Lower lobe of right lung (tissue), 2 donors: ENCODE measurements at regions not wholly inside any gene's neighbourhood (a gene's known extent, or its start where the extent isn't known, plus 50 kb on each side); places are given as distances from the start of the nearest gene placed in this dataset.

Experiments
- ATAC-seq, 2 donors: fragments of 200-7000 bp; cut with Tn5 transposase; one replicate each; pipeline ENCODE4 v1.9.1; 2020 to 2022; ENCODE audit warnings: mild to moderate bottlenecking in 2 of 2, moderate library complexity in 2 of 2
- DNase-seq: peaks from one replicate; pipeline ENCODE4 v3.0.0-alpha.2; 2020
- H3K27ac ChIP-seq: fragments of 200-600 bp; one replicate; pipeline ENCODE4 v1.8.0; 2022
- H3K27me3 ChIP-seq: fragments of 200-600 bp; one replicate; pipeline ENCODE4 v1.8.0; 2022; ENCODE audit warnings: low read depth
- H3K36me3 ChIP-seq: fragments of 200-600 bp; one replicate; pipeline ENCODE4 v1.8.0; 2022; ENCODE audit warnings: mild to moderate bottlenecking
- H3K4me1 ChIP-seq: fragments of 200-600 bp; one replicate; pipeline ENCODE4 v1.8.0; 2022
- H3K4me3 ChIP-seq: fragments of 200-600 bp; one replicate; pipeline ENCODE4 v1.8.0; 2022; ENCODE audit warnings: mild to moderate bottlenecking
- H3K9me3 ChIP-seq: fragments of 200-600 bp; one replicate; pipeline ENCODE4 v1.8.0; 2022
- CTCF ChIP-seq: fragments of 200-600 bp; IDR thresholded peaks from one replicate; pipeline ENCODE4 v1.8.0; 2022; ENCODE audit warnings: antibody characterized with exemption, mild to moderate bottlenecking
- intact Hi-C: fragments of 100-400 bp; cut with DNase I; formaldehyde crosslinking; loops from one replicate; pipeline ENCODE4 v1.11.0; 2022
- donor health status: DM: no; HTN: yes; CAD: no; lungs with severe emphysema.

GRCh38 chr9:115525111-115526058, 407.4 kb upstream of the TNC start:
- H3K4me3 ChIP-seq = no peak overlapping the region
- no peaks in the 10 kb centered on the region for H3K9me3 ChIP-seq
- intact Hi-C loops = loop anchor here (10.0 kb wide), 1 partner anchor 511 kb away; no protein-coding TSS in a partner anchor
- no peaks in the 10 kb centered on the region for H3K4me1 ChIP-seq
- no peaks in the 10 kb centered on the region for H3K27me3 ChIP-seq
- no peak for TF ChIP-seq CTCF
- H3K36me3 ChIP-seq = no peaks in the 10 kb centered on the region
- no peak for DNase-seq
- no peak overlapping the region for H3K27ac ChIP-seq
- no peak for ATAC-seq

GRCh38 chr9:115531410-115532125, 413.6 kb upstream of the TNC start:
- ATAC-seq = no peak
- no peaks in the 10 kb centered on the region for H3K9me3 ChIP-seq
- H3K36me3 ChIP-seq = no peaks in the 10 kb centered on the region
- H3K27me3 ChIP-seq = no peaks in the 10 kb centered on the region
- DNase-seq = no peak
- H3K27ac ChIP-seq = no peak overlapping the region
- no peak for TF ChIP-seq CTCF
- intact Hi-C loops = no loop called here
- H3K4me3 ChIP-seq = no peak overlapping the region
- H3K4me1 ChIP-seq = no peaks in the 10 kb centered on the region

- DNase-seq (no peak), ATAC-seq (no peak)
- H3K36me3 ChIP-seq = no peaks in the 10 kb centered on the region
- no peak for TF ChIP-seq CTCF
- intact Hi-C loops = no loop called here
- H3K4me3 ChIP-seq = no peak overlapping the region
- H3K27me3 ChIP-seq = no peaks in the 10 kb centered on the region
- H3K9me3 ChIP-seq = no peaks in the 10 kb centered on the region
- H3K27ac ChIP-seq = no peak overlapping the region
- no peaks in the 10 kb centered on the region for H3K4me1 ChIP-seq
These were observed 415.6 kb upstream of the TNC start for GRCh38 chr9:115533511-115533910.

- no peaks in the 10 kb centered on the region for H3K9me3 ChIP-seq
- ATAC-seq = no peak
- H3K36me3 ChIP-seq = no peaks in the 10 kb centered on the region
- H3K27ac ChIP-seq = no peak overlapping the region
- TF ChIP-seq CTCF = no peak
- intact Hi-C loops = no loop called here
- H3K27me3 ChIP-seq = no peaks in the 10 kb centered on the region
- no peaks in the 10 kb centered on the region for H3K4me1 ChIP-seq
- DNase-seq = no peak
- H3K4me3 ChIP-seq = no peak overlapping the region
These were observed 422.1 kb upstream of the TNC start for GRCh38 chr9:115540091-115540490.

GRCh38 chr9:115543511-115543910, 425.6 kb upstream of the TNC start:
- H3K4me1 ChIP-seq = no peaks in the 10 kb centered on the region
- H3K9me3 ChIP-seq = no peaks in the 10 kb centered on the region
- intact Hi-C loops = no loop called here
- no peaks in the 10 kb centered on the region for H3K36me3 ChIP-seq
- no peak overlapping the region for H3K27ac ChIP-seq
- H3K27me3 ChIP-seq = no peaks in the 10 kb centered on the region
- no peak overlapping the region for H3K4me3 ChIP-seq
- no peak for DNase-seq
- TF ChIP-seq CTCF = no peak
- no peak for ATAC-seq
